ENCODE measurements at regions not wholly inside any gene's neighbourhood (a gene's known extent, or its start where the extent isn't known, plus 50 kb on each side); places are given as distances from the start of the nearest gene placed in this dataset.
"Not testable (repeated sequence)": the region's sequence is repeated elsewhere in the genome, so short reads cannot be mapped to it uniquely, and the experiment has no call there.

DNA sequence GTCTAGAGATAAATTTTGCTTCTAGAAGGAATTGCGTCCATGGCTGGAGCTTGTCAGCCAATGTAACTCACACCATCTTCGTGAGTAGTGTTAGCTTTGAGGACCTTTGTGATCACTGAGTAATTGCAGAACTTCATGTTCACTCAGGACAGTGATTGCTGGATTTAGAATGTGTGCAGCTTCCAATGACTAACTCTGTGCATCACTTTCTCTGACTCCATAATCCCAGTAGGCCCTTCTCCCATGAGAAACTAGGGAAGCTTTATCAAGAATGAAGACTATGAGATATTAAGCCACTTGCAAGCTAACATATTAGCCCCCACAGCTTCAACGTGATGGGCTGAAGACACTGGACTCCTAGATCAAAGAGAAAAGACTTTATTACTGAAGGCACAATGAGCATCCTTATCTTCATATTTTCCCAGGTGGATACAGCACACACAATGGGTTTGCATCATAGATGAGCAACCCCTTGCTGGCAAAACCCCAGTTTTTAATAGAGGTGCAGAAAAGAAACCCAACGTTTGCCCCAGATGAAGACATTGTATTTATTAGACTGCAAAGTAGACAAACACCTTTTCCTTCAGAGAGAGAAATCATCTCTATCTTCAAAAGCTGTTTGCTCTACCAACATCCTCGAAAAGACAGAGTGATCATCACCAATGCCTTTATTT, 561.0 kb downstream of the LTN1 start:
- no peak for DNase-seq (ENCODE audit: low read depth in 1 of 2, low spot score in 1 of 2)

DNA sequence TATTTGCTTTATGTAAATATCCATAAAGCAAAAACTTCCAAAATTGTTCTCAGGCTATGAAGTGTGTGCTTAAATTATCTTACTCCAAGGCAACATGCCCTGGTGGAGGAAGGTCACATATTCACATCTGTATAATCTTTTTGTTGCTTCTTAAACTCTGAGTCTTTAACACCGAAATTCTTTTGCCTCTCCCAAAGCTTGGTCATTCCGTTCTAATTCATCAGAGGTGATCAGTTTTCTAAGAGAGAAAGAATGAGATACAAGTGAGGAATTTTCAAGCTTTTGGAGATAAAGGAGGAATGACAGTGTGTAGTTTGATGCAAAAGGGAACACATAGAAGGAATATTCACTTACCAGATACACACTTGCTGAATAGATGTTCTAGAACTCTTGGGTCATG, 561.7 kb downstream of the LTN1 start:
- no peak for DNase-seq (ENCODE audit: low read depth in 1 of 2, low spot score in 1 of 2)

DNA sequence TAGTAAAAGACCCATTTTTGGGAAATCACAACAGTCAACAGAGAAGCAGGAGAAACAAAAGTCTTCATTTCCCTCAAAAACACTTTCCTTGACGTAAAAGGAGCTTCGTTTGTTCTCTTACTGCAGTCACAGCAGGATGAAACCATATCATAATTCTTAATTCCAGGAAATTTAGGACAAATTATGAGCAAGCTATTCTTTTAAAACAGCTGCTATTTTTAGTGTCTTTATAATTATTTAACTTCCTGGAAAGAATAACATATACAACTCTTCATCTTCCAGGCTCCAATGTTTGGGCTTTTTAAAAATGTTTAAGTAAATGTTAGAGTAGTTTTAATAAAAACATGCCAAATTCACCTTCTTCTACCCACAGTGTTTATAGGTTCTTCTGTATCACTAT, 563.5 kb downstream of the LTN1 start:
- no peak for DNase-seq (ENCODE audit: low read depth in 1 of 2, low spot score in 1 of 2)

DNA sequence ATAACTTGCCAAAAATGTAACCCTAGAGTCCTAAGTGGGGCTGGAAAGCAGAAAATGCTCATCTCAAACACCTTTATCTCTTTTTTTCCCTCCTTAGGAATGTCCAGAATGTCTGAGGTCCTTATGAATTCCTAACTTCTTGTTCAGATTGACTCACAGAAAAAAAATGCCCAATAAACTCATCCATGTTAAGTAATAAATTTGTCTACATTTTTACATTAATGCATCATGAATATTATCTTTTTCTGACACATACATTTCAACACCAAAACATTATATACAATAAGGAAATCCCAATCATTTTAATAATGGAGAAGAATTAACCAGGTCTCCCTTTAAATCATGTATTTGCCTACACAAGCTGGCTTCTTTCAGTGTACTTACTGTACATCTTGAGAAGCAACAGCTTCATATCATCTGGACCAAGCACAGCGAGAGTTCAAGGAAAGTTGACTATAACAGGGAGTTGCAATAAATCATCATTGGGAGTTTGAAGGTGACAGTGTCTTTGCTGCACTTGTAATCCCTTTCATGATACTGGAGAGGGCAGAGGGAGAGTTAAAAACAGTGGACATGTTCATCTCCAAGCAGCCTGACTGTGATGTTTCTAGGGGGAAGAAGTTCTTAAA, 565.2 kb downstream of the LTN1 start:
- DNase-seq (ENCODE audit: low read depth in 1 of 2, low spot score in 1 of 2), result no peak

DNA sequence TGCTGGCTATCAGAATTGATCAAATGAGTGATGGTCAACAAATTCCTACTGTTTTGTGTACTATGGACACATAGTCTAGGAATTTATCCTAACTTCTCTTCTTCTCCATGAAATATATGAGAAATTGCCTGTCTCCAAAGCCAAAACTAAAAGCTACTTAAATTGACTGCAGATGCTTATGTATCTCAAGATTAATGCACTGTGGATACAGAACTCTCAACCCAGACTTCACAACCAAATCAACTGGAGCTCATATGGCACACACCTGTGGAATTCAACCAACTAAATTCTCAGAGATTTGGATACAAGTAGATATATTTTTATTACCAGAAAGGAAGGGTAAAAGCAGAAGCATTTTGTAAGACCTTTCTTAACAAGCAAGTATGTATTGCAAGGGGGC, 566.1 kb downstream of the LTN1 start:
- no peak for DNase-seq (ENCODE audit: low read depth in 1 of 2, low spot score in 1 of 2)

DNA sequence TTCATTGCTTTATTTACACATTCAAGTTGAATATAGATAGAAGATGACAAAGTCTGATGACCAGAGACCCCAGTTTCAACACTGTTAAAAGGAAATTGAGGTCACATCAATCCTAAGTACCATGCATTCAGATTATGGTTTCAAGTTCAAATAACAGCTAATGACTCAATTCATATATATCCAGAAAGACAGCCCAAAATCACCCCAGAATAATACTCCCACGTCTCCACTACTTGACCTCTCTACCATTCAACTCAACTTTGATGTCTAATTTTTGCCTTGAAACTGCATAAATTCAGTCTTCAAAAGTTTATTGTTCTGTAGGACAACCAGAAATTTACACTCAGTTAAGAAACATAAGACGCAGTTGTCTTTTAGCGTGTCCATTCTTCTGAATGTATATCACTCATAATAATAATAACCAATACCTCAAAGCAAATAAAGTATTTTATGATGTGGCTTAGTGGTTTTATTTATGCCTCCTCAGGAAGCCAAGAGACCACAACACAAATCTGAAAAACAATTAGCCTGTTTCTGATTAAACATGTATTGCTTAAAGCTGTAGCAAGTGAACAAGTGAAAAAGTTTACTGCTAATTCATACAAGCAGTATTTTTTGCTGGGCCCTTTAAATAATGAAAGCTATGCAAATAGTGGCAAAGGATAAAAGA, 569.0 kb downstream of the LTN1 start:
- DNase-seq (ENCODE audit: low read depth in 1 of 2, low spot score in 1 of 2), result no peak

DNA sequence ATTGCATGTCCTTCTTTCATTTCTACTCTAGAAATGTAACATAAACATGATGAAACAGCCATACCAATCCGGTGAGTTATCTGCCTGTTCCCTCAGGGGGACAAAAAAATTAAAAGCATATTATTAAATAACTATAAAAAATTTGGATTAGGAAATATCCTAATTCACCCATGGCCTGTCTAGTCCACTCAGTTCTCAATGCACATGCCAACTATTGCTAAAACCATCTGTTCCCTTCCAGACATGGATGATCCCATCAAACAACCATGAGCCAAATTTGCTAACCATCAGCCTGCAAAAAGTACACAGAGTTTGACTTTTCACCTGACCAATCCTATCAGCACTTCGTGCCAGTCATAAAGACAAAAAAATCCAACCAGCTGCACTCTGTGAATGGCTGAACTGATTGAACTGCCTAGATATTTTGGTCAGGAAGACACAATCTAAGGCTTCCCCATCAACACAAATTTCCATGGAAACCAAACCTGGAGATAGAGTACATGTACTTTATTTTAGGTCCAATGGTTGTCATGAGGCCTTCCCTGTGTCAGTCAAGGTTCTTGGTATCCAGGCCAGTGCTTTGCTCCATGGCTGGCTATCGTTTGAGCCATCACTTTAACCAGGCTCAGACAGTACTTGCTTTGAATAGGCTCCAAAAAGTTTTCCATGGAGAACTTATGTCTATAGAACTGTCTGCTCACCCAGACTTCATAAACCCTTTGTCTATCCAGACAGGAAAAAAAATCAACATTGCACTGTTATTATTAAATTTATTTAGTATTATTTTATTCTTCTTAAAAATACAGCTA, 570.8 kb downstream of the LTN1 start:
- no peak for DNase-seq (ENCODE audit: low read depth in 1 of 2, low spot score in 1 of 2)

DNA sequence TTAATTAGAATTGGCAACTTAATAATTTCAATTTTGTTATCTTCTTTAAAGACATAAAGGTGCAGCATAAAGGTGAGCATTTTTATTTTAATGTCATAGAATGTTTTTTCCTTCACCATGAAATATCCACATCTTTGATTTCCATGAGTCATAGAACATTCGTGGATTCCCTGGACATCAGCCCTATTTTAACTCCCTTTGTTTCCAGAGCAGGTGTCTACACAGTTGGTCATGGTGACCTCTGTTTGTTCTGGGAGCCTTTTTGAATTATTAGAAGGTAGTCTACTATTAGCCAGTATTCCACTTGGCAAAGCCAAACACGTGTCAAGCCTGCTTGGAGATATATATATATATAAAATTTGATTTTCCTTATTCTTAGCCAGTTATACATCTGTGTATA, 572.9 kb downstream of the LTN1 start:
- DNase-seq (ENCODE audit: low read depth in 1 of 2, low spot score in 1 of 2), result no peak

DNA sequence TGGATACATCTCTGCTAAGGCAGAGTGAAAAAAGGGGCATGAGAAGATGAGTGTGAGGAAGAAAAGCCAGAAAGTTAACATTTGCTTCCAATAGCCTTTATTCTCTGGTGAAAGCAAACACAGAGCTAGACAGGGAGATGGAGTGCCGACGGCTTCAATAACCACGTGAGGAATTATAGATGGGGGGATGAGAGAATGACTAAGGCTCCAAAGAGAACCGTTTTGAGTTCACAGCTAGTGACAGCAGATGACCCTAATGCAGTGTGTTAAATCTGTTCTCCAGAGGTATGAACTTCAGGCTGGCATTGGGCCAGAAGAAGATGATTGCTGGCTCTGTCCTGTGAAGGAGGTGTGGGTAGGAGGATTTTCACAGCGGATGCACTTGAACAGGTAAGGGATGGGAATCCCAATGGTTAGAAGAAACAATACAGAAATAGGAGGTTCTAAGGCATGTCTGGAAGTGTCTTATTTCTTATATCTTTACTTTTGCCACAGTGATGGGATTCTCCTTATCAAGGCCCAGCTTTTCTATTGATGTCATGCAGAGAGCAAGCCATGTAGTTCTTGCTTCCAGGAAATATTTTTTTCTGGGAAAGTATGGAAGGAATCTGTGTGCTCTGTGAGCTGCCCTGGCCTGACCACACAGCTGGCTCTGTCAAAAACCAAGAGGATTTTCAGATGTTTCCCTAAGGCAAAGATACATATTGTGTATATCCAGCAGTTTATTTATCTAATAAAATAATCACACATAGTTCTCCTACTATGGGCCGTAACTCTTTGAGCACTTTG, 573.8 kb downstream of the LTN1 start:
- DNase-seq (ENCODE audit: low read depth in 1 of 2, low spot score in 1 of 2), result no peak

DNA sequence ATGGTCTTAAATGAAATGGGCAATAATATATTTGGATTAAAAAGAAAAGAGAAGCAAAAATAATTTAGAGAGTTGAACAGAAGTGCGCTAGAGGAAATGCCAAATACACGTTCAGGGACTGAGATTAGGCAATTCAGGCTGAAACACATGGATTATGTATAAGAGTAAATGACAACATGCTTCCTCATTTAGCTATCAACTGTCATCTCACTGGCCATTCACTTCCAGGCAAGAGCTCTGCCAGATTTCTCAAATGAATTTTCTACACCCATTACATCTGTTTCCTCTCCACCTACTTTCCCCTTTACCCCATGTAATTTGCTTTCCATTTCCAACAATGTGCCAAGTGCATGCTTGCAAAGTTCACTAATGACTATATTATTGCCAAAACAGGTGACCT, 582.4 kb downstream of the LTN1 start:
- DNase-seq (ENCODE audit: low read depth in 1 of 2, low spot score in 1 of 2), result no peak

DNA sequence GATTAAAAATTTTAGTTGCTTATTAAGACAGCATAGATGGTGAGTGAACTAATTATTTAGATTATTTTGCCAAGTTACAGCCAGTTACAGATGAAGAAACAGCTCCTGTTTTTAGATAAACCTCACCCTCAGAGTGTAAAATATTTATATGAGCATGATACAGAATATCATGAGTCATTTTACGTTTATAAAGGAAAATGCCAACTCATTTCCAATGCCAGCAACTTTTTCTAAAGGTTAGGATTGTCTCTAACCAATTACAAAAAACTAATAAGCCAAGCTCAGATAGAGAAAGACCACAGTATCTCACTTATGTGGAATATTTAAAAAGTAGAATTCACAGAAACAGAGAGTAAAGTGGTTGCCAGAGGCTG, 590.1 kb downstream of the LTN1 start:
- no peak for DNase-seq (ENCODE audit: low read depth in 1 of 2, low spot score in 1 of 2)

DNA sequence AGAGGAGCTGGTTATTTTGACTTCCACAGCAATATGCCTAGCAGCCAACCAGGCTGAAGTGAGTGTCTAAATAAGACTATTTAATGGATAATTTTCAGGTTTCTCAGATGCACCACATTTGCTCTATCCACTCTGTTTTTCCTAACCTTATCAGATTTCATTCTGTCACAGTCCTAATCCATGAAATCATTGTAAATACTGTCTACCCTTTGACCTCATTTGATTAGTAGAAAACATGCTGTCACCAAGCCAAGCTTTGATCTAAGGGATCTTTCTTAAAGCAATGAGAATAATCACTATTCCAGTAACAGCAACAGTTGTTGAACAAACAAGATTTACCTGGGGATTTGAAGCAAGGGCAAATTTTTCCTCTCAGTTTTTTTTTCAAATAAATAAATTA, 595.6 kb downstream of the LTN1 start:
- DNase-seq (ENCODE audit: low read depth in 1 of 2, low spot score in 1 of 2), result no peak

DNA sequence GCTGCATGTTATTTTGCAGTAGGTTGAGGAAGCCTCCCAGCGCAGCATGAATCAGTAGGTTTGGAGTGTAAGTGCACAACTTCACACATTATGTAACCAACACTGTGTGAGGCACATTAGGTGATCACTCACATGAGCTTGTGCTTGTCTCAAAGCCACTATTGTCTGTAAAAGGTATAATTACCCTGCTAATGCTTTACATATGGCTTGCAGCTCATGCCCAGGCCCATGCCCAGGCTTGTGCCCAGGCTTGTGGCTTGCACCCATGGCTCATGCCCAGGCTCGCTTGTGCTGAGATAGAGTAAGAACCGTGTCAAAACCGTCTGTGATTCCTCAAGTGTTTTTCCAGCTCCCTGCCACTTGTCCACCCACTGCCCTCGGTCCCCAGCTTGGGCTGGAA, 596.3 kb downstream of the LTN1 start:
- no peak for DNase-seq (ENCODE audit: low read depth in 1 of 2, low spot score in 1 of 2)

DNA sequence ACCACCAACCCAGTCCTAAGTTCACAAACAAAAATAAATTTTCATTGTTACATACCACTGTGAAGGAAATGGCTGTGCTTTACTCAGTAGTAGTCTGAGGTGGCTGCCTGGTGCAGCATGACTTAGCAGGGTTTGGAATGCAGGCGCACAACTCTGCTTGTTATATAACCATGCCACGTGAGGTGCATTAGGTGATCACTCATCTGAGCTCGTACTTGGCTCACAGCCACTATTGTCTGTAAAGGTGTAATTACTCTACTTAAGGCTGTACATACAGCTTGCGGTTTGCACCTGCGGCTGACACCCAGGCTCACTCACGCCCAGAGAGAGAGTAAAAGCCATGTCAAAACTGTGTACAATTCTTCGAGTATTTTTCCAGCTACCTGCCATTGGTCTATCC, 599.4 kb downstream of the LTN1 start:
- DNase-seq (ENCODE audit: low read depth in 1 of 2, low spot score in 1 of 2), result no peak

DNA sequence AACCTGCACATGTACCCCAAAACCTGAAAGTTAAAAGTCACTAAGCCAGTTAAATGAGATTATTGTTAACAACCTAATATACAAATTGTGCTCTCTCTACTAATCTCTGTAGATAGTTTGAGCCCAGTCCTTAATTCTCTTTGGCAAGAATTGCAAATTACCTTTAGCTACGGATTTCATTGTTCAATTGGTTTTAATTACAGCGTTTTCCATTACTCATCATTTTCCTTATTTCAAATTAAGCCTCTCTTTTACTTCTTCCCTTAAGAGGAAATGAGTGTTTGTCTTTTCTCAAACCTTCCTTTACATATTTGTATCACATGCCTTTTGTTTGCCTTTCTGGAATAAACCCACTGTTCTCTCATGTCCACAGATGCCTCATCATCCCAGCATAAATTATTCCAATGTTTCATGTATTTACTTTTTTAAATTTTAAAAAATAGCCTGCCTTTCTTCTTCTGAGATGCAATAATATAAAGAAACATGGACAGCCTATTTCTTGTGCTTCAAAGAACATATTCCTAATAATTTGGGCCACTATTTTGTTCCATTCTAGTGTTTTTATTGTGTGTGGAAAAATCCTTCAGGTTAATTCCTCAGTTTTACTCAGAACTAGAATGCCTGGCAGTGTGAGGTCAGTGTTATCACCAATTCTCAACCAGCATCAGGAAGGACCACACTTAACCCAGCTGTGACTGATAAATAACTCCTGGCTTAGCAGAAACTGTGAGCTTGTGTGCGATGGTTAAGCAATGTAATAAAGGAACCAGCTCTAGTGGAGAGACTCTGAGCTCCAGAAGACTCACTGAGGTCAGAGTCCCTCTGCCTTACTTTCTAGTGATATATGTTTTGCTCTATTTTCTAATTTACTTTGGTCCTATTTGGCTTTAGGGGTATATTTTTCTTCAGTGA, 600.5 kb downstream of the LTN1 start:
- no peak for DNase-seq (ENCODE audit: low read depth in 1 of 2, low spot score in 1 of 2)

DNA sequence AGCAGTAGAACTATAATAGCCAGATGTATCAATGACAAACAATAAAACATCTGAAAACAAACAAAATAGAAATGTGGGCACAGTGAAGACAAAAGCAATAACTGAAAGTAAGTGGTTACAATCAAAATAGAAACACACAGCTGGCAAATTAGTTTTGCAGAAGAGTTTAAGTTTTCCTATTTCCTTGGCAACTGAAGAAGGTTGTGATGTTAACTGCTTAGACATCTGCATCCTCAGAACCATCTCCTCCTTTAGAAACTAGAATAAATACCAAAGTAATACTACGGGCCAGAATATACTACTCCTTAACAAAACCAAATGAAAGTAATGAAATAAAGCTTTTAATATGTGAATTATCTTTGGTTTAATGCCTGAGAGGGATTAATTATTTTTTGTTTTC, 605.5 kb downstream of the LTN1 start:
- DNase-seq (ENCODE audit: low read depth in 1 of 2, low spot score in 1 of 2), result no peak

DNA sequence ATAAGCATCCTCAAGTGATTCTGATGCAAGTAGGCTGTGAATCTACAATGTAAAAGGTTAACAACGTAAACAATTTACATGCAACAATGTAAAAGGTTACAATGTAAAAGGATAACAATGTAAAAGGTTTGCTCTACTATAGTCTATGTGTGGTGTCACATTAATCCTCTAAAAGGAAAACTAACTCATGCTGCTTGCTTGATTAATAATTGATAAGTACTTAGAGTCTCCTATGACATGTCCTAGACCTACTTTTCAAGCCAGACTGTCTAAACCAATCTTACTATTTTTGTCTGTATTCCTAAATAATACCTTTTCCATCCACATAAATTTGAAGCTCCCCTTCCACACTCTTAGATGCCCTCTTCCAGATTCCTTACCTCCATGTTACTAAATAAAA, 606.8 kb downstream of the LTN1 start:
- DNase-seq (ENCODE audit: low read depth in 1 of 2, low spot score in 1 of 2), result no peak

DNA sequence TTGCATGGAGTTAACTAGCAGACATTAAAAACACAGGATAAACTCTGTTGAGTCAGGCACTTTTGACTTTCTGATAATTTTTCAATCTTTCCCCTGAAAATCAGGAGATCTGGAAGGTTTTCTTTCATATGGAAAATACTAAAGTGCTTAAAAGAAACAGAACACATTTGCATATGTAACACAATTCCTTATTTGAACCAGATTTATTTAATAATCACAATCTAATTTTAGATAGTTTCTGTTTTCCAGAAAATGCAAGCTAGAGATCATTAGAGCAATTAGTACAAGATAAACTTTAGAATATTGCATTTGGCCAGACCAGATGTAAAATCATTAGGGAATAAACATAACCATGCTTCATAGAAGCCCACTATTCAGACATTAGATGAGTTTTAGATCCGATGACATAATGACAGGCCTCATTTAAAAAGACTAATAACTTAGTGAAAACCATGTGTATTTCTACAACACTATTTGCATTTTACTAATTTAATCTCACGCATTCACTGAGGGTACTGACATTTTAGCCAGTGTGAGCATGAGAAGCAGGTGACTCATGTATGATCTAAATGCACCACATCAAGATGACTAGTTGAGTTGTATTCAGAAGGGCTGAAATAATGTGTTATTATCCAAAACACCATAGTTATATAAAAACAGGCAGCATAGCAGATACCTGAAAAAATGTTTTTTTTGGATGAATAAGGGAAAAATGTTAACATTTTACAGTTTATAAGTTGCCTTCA, 611.5 kb downstream of the LTN1 start:
- DNase-seq (ENCODE audit: low read depth in 1 of 2, low spot score in 1 of 2), result not testable (repeated sequence)

DNA sequence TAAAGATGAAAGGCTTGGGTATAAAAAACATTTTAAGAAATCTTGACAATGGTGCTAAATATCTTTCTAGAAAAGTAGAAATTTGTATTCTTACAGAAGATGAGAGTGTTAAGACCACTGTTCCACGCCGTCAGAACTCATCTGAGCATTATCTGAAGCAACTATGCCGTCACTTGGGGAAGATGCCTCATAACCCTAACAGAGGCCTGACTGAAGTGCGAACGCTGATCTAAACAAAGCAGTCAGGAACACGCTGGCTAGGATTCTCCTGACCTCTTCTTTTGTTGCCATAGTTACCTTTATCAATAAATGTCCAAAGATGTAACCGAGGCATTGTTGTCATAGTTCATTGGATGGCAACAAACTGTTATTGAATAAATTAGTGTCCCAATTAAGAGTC, 612.4 kb downstream of the LTN1 start:
- no peak for DNase-seq (ENCODE audit: low read depth in 1 of 2, low spot score in 1 of 2)
